GM21576 (cell line): ENCODE measurements at regions not wholly inside any gene's neighbourhood (a gene's known extent, or its start where the extent isn't known, plus 50 kb on each side); places are given as distances from the start of the nearest gene placed in this dataset.
A peak's percentile ranks its signal among the peaks of the same experiment; 100 is the strongest.

Experiments used
- ATAC-seq: cut with Tn5 transposase; IDR thresholded peaks from one replicate; pipeline ENCODE4 v1.9.1; 2021; ENCODE audit warnings: mild to moderate bottlenecking, moderate library complexity; ENCODE audit not compliant: unreplicated experiment

GRCh38 chr13:80040196-80040980, 300.5 kb downstream of the SPRY2 start:
- no peak for ATAC-seq

DNA sequence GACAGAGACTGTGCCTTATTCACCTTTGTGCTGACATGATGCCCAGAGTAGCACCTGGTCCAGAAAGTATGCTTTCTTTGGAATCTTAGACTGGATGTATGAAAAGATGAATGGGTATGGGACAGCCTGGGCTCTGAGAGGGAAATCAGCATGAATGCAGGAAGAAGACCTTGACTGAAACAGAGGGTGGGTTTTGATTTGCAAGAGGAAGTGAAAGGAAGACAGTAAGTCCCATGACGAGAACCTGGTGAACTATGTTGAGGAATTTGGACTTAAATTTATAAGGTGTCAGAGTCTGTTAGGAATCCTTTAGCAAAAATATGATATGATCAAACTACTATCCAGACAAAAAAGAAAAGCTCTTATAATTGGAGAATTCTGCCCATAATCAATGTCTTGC, 301.9 kb downstream of the SPRY2 start:
- ATAC-seq, result peak; percentile 71

DNA sequence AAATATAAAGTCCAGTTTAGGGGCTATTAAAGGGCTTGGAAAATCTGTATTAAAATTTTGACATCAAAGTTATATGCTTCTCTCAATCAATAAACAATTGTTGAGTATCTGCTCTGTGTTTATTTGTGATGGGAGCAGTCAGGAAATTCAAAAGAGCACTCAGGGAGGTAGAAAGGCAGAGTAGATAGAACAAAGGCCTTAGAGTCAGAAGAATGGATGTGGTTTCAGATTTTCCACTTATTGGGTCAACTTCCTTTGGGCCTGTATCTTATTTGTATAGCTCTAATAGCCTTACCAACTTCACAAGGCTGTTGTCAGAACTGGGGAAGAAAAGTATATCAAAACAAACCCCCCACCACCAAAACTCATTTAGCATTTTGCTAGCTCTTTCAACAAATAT, 302.6 kb downstream of the SPRY2 start:
- no peak for ATAC-seq

DNA sequence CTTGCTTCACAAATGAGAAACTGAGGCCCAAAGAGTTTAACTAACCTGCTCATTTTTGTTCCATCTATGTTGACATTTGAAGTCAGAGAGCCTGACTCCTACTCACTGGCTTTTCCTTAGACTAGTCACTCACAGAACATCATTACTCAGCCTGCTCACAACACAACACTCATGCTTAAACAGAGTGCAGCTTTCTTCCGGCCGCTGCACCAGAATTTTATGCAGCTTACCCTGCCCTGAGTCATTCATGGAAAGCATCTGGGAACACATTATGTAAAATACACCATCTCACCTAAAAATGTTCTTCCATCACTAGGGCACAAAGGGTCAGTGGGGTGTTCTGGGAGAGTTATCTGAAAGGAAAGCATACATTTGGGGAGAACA, 303.4 kb downstream of the SPRY2 start:
- ATAC-seq, result peak; percentile 54

DNA sequence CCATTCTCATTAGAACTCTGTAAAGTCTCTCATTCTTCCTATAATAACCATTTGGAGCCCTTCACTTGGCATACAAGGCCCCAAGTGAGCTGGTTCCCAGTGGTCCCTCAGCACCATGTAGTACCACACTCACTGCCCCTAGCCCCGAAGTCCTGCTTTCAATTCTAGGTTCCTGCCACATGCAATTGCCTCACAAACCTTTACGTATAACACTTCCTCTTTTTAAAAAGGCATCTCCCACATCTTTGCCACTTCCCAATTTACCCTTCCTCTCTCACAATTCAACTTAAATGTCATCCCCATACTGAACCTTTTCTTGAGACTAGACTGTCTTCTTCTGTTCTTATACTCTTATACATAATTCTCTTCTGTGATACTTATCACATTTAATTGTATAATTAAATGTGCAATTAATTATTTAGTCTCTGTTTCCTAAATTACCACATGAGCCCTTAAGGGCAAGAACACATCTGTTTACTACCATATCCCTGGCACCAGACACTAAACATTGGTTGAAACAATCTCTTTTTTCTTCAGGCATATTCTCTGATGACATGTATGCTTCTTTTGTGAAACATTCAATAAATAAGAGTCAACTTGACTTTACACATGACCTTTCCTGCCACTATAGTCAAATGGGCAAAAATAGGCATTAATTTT, 304.0 kb downstream of the SPRY2 start:
- ATAC-seq, result peak; percentile 63

GRCh38 chr13:80035096-80035495, 305.8 kb downstream of the SPRY2 start:
- ATAC-seq, result no peak

DNA sequence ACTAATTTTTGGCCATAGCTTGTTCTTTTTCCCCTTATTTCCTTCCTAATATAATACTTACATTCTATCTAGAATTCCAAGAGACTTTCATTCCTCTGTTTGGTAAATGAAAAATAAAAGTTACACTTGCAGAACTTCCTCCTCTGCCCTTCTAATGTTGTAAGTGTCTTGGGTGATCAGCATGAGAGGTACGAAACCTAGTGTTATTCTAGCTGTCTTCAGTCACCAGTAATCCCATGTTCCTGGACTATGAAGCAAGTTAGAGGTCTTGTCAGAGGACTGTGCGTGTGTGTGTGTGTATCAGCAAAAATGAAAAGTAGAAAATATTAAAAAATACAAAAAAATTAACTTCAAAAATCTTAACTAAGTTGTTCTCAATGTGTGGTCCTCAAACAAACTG, 307.0 kb downstream of the SPRY2 start:
- ATAC-seq, result no peak

DNA sequence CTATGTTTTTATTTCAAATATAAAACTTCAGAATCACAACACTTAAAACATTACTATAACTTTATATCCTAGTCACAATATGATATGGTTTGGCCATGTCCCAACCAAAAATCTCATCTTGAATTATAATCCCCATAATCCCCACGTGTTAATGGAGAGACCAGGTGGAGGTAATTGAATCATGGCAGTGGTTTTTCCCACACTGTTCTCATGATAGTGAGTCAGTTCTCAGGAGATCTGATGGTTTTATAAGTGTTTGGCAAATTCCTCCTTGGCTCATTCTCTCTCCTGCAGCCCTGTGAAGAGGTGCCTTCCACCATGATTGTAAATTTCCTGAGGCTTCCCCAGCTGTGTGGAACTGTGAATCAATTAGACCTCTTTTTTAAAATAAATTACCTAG, 307.6 kb downstream of the SPRY2 start:
- no peak for ATAC-seq

DNA sequence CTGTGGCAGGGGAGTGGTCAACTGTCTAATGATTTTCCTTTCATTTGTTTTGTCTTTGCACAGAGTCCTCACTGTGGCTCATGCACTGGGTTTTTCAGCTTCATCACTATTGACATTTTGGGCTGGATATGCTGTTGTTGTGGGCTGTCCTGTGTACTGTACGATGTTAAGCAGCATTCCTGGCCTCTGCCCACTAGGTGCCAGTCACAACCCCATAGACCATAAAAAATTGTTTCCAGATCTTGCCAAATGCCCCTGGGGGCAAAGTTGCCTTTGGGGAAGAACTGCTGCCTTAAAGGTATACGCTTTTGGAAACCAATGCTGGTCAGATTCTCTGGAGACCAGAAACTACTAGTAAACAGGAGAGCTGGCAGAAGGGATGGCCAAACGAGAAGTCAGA, 310.4 kb downstream of the SPRY2 start:
- ATAC-seq, result peak; percentile 52

DNA sequence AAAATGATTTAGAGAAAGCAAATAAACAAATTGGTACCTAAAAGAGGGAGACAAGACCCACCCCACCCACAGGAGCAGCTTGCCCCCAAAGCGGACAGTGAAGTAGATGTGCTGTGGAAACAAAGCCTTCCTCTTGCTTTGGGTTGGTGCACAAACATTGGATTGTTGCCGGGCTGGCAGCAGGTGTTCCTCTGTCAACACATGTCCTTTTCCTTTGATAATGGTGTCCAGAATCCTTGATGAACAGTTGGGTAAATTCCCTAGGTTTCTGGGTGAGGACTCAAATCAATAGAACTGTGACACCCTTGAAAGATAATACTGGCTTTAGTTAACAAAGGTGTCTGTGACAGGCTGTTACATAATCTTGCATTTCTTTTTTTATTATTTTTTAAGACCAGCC, 311.8 kb downstream of the SPRY2 start:
- ATAC-seq, result no peak

DNA sequence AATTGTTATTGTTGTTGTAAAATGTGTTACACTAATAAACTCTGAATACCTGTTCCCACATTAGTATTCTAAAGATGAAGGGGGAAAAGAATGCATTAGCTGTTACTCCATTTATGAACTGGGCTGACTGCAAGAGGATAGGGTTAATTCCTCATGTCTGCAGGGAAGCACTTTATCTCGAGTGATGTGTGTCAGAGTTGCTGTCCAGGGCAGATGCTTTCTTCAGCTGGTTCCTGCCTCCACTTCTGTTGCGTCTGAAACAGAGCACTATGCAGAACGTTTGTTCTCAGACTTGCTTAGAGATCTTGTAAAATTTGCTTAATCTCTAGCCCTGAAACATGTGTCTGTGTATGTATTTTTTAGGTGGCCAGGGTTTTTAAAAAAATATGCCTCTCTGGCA, 318.8 kb downstream of the SPRY2 start:
- no peak for ATAC-seq

- ATAC-seq, result peak; percentile 64
Observed at GRCh38 chr13:80012251-80012650, 328.7 kb downstream of the SPRY2 start.

DNA sequence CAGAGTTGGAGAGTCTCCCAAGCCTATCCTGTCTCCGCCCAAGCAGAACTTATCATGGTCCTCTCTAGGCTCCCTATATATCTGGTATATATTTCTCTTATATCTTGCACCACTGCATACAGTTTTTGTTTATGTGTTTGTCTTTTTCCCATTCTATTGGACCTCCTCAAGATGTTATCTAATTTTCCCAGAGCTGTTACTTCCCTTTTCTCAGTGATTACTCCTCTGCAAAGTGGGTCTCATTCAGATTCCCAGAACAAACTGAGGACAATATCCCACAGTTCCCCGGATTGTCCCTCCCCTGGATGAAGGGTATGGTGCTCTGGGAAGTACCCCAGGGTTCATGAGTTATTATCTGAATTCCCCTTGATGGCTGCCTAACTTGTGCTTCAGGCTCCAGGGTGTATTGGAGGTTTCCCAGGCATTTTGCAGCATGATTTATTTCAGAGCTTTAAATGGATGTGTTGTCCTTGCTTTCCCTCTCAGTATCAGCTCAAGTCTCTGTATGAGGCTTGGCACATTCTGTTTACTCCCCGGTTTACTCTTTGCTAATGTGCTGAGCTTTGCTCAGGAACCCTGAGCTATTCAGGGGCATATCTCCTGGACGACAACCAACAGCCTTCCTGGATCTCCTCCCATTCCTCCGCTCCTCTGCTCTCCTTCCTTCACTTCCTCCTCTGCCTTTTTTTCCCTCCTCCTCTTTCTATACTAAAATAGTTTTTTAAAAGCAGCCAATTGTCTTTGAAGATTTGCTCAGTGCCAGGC, 329.3 kb downstream of the SPRY2 start:
- no peak for ATAC-seq

DNA sequence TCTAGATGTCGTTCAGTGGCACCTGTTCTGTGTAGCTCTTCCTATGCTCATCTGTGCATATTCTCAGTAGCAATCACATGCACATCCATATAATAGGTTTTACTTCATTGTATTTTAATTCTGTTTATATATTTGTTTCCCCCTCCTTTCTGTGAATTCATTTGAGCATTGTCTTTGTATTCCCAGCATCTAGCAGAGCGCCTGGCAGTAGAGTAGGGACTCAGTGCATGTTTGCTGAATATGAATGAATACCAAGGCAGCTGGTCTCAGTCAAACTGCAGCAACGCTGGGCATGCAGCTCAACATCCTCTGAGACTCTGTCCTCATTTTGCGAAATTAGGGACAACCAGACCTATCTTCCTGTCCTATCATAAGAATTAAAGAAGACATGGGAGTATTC, 330.1 kb downstream of the SPRY2 start:
- no peak for ATAC-seq

GRCh38 chr13:80010286-80010831, 330.6 kb downstream of the SPRY2 start:
- no peak for ATAC-seq

DNA sequence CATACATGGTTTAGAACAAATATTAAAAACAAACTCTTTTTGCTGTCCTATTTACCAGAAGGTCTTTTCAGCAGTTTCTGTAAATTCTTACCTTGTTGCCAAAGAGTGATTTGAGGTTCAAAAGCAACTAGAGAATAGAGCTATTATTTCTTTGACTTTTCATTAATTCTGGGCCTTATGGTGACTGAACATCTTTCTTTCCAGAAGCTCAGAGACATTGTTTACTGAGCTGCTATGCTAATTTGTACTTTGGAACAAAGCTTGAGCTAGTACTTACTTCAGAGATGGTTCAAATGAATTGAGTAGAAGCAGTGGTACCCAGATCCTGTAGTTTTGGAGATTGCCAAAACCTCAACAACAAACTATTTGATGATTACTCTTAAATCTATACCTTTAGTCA, 331.2 kb downstream of the SPRY2 start:
- no peak for ATAC-seq

- no peak for ATAC-seq
Observed at GRCh38 chr13:80006940-80007339, 334.0 kb downstream of the SPRY2 start.

DNA sequence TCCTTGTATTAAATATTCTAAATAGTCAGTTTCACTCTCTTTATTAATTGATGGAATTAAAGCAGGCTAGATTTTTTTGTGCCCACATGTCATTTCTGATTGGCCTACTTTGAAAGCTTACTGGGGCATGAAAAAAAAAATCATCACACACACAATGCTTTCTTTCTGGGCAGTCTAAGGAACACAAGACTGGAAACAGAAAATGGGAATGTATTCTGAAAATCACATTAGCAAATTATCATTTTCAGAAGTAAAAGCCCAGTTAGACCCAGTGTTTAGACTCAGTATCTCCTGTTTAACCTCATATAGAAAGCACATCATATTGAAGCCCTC, 339.4 kb downstream of the SPRY2 start:
- ATAC-seq, result no peak

GRCh38 chr13:80000684-80001509, 340.0 kb downstream of the SPRY2 start:
- no peak for ATAC-seq

DNA sequence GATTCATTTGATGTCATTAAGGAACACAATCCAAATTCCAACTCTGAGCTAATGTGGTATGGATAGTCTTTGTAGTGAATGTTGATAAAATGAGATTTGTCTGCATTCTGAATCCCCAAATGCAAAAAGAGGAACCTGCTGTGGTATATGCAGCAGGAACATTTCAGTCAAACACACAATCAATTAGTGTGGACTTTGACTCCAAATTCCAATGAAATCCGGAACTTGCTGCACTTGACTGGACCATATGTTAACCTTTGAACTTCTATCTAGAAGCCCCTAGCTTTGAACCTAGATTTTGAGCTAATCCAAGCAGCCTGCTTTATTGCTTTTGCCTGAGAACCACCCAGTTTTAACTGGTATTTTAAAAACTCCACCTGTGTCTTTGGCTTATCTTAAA, 341.3 kb downstream of the SPRY2 start:
- ATAC-seq, result no peak

DNA sequence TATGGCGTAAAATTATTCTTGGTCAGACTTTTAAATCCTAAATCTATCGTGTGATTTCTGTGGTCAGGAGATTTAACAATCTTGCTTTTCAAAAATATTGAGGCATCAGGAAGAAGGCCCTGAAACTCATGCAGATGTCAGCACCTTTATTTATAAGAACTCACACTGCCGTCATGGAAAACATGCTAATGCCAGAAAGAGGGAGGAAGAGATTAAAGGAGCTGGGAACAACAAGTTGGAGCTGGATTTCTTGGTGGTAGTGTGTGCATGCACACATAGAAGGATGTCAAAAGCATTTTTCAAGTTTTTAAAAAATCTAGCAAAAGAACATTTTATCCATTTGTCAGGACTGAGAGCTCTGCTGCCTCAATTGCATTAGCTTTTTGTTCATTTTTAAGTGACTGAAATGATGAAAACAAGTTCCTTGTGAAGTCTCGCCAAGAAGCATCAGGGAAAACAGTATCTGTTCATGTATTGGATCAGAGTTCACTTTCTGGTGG, 342.5 kb downstream of the SPRY2 start:
- ATAC-seq, result no peak
